Middle frontal gyrus (tissue), 1 donor: ENCODE measurements at regions not wholly inside any gene's neighbourhood (a gene's known extent, or its start where the extent isn't known, plus 50 kb on each side); places are given as distances from the start of the nearest gene placed in this dataset.

ENCODE experiments used
- DNase-seq: peaks from one replicate; pipeline ENCODE4 v3.0.0-alpha.2; 2015; ENCODE audit warnings: low spot score; ENCODE audit errors: extremely low spot score

DNA sequence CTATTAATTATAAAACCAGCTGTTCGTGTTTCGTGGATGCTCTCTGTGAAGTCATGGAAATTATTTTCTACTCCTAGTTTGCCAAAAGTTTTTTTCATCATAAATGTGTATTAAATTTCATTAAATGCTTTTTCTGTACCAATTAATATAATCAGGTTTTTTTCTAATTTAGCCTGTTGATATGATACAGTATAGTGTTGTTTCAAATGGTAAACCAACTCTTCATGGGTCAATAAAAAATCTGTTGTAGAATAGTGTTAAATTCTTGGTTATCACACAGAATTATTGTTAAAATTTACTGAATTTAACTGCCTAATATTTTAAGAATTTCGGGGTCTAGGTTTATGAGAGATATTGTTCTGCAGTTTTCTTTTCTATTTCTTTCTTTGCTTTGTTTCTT lies 505.9 kb upstream of the MANEA start:
- DNase-seq = no peak

GRCh38 chr6:95078457-95078856 lies 498.9 kb upstream of the MANEA start:
- DNase-seq = no peak

- DNase-seq = no peak
Observed at GRCh38 chr6:95081231-95081630, 496.1 kb upstream of the MANEA start.

GRCh38 chr6:95081949-95082348 lies 495.4 kb upstream of the MANEA start:
- no peak for DNase-seq

GRCh38 chr6:95083506-95083905 lies 493.8 kb upstream of the MANEA start:
- DNase-seq = no peak

GRCh38 chr6:95084867-95085266 lies 492.5 kb upstream of the MANEA start:
- DNase-seq = no peak

GRCh38 chr6:95087394-95088097 lies 489.8 kb upstream of the MANEA start:
- no peak for DNase-seq

DNA sequence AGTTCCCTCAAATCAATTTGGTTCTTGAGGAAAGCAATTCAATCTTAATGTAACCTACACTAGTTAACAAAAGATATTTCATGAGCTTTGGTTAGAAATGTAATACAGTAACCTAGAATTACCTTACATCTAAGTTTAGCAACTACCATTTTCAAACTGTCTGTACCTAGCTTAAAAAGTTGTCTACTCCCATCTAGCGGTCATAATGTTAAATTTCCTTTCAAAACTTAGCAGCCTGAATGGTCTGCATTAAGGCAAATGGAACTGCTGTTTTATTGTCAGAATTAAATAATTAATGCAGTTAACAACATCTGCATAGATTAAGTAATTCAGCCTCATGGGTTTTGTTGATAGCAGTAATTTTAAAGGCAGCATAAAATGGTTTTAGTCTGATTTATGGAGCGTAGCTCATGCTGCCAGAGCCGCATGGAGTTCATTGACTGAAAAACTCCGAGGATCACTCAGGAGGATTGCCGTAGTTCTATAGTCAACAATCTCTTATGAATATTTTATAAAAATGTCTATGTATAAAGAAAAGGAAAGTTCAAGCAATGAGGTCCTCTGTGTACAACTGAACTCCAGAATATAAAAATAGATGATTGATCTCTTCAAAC lies 485.4 kb upstream of the MANEA start:
- DNase-seq = peak; percentile 30

GRCh38 chr6:95093154-95093553 lies 484.2 kb upstream of the MANEA start:
- no peak for DNase-seq

GRCh38 chr6:95094751-95095663 lies 482.3 kb upstream of the MANEA start:
- no peak for DNase-seq

DNA sequence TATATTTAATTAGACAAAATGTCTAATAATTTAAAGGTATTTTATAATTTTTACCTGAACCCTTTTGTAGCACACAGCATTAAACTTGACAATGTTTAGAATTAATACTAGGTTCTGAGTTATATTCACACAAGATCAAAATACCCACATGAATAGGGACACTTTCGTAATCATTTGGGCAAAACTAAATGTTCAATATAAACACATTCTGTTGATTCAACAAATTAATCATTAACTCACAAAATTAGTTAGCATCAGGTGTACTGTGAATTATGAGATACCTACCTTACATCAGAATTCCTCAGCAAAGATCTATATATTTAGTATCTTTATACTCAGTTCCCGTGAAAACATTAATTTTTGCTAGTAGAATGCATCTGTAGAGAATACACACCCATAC lies 481.5 kb upstream of the MANEA start:
- DNase-seq = no peak

DNA sequence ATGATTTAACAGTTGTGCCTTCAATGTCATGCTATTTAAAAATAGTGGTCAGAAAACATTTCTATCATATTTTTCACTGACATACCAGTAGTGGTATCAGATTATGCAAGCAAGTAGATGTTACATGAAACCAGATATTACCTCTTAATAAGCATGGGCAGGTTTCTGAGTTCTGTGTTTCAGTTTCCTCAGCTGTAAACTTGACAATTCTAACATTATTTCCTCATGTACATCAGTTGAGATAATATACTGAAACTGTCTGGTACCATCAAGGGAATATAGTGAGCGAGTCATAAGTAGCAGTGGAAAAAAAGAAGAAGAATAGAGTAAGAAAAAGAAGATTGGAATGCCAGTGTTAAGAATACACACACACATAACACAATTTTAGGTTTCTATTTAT lies 477.9 kb upstream of the MANEA start:
- no peak for DNase-seq

- no peak for DNase-seq
Observed at GRCh38 chr6:95109212-95109611, 468.1 kb upstream of the MANEA start.

GRCh38 chr6:95110767-95111166 lies 466.6 kb upstream of the MANEA start:
- DNase-seq = no peak

DNA sequence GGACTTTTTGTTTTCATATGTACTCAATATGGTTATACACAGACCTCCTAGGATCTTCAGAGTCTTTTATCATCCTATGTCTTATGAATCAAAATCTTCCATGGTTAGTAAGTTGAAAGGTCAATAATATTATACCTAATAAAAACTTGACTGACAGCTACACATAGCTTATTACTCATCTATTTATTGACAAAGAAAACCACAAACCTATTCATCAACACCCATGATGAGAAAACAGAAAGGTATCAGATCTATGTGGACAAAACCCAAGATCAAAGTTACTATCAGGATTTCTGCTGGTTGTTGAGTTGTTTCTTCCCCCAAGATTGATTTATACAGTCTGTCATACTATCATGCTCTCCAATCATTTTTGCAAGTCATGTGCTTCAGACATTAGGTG lies 460.1 kb upstream of the MANEA start:
- DNase-seq = no peak

GRCh38 chr6:95119927-95120326 lies 457.4 kb upstream of the MANEA start:
- no peak for DNase-seq

DNA sequence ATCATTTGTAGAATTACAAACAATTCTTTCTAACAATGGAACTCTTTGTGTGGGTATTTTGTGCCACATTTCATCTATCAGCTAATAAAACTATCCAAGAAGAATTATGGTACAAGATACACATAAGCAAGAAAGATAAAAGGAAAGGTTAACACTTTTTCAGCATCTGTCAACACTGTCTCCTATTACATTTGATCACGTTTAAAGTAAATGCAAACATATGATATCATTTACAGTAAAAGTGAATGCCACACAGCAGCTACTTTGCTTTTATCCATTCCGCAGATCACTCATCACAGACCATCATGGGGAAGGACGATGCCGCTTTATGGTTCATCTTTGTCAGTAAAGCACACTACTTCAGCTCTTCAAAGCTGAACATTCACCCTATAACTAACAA lies 456.4 kb upstream of the MANEA start:
- no peak for DNase-seq

DNA sequence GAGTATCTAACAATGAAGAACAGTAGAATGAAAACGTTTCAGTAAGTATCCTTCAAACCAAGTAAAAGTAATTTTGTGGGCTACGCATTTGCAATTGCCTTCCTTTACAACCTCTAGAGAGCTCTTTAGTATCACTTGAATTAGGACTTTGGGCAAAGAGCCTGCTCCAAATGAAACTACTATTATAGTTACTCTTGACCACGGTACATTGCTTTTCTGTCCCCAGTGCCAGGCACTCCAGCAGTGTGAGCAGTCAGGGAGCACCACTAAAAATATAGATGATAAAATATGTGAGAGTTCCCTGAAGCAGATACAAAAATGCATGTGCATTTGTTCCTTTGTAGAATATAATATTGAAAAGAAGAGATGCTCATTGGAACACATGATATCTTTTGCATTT lies 450.1 kb upstream of the MANEA start:
- DNase-seq = no peak

DNA sequence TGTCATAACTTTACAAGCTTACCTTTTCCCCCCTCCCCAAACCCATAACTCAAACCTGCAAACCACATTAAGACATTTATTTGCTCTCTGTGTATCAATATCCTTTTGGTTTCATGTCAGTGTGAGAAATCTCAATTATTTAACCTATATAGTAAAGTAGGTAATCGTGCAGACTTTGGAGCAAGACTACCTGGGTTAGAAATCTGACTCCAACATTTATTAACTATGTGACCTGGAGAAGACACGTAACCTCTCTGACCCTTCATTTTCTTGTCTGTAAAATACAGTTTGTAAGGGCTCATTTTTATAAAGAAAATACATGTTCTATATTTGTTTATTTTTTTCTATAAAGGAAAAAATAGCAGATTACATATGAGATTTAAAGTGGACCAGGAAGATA lies 448.9 kb upstream of the MANEA start:
- DNase-seq = no peak

GRCh38 chr6:95128947-95129346 lies 448.4 kb upstream of the MANEA start:
- no peak for DNase-seq

- DNase-seq = no peak
Observed at GRCh38 chr6:95133578-95133977, 443.8 kb upstream of the MANEA start.

GRCh38 chr6:95135182-95135581 lies 442.2 kb upstream of the MANEA start:
- no peak for DNase-seq
